ENCODE measurements at regions not wholly inside any gene's neighbourhood (a gene's known extent, or its start where the extent isn't known, plus 50 kb on each side); places are given as distances from the start of the nearest gene placed in this dataset.

GRCh38 chr16:87246269-87247065, 70.7 kb downstream of the C16orf95 start:
- Mint-ChIP-seq H3K4me3 (ENCODE audit: unreplicated experiment) (no peak overlapping the region), H3K27ac (ENCODE audit: unreplicated experiment) (peak overlapping the region; percentile 54), H3K36me3 (ENCODE audit: low read depth) (peaks cover 2% of the 10 kb centered on the region), H3K9me3 (ENCODE audit: low read depth) (no peaks in the 10 kb centered on the region), H3K27me3 (ENCODE audit: low read depth) (no peaks in the 10 kb centered on the region), H3K4me1 (ENCODE audit: low read depth) (peaks cover 34% of the 10 kb centered on the region)
- TF ChIP-seq CTCF (IDR thresholded peaks at IDR 0.05) = no peak
- DNase-seq (ENCODE audit: low spot score) = no peak

GRCh38 chr16:87248714-87249113, 68.5 kb downstream of the C16orf95 start:
- peaks cover 6% of the 10 kb centered on the region for H3K9me3 Mint-ChIP-seq (ENCODE audit: low read depth)
- H3K4me1 Mint-ChIP-seq (ENCODE audit: low read depth) = peaks cover 34% of the 10 kb centered on the region
- no peak for DNase-seq (ENCODE audit: low spot score)
- peaks cover 2% of the 10 kb centered on the region for H3K36me3 Mint-ChIP-seq (ENCODE audit: low read depth)
- H3K27ac Mint-ChIP-seq (ENCODE audit: unreplicated experiment) = no peak overlapping the region
- no peaks in the 10 kb centered on the region for H3K27me3 Mint-ChIP-seq (ENCODE audit: low read depth)
- TF ChIP-seq CTCF (IDR thresholded peaks at IDR 0.05) = no peak
- H3K4me3 Mint-ChIP-seq (ENCODE audit: unreplicated experiment) = no peak overlapping the region

GRCh38 chr16:87249425-87249824, 67.8 kb downstream of the C16orf95 start:
- peaks cover 34% of the 10 kb centered on the region for H3K4me1 Mint-ChIP-seq (ENCODE audit: low read depth)
- TF ChIP-seq CTCF (IDR thresholded peaks at IDR 0.05) = no peak
- no peak overlapping the region for H3K4me3 Mint-ChIP-seq (ENCODE audit: unreplicated experiment)
- H3K36me3 Mint-ChIP-seq (ENCODE audit: low read depth) = peaks cover 2% of the 10 kb centered on the region
- no peak overlapping the region for H3K27ac Mint-ChIP-seq (ENCODE audit: unreplicated experiment)
- no peak for DNase-seq (ENCODE audit: low spot score)
- H3K9me3 Mint-ChIP-seq (ENCODE audit: low read depth) = peaks cover 6% of the 10 kb centered on the region
- no peaks in the 10 kb centered on the region for H3K27me3 Mint-ChIP-seq (ENCODE audit: low read depth)

GRCh38 chr16:87250431-87250960, 66.7 kb downstream of the C16orf95 start:
- H3K4me1 Mint-ChIP-seq (ENCODE audit: low read depth) = peaks cover 25% of the 10 kb centered on the region
- H3K27ac Mint-ChIP-seq (ENCODE audit: unreplicated experiment) = no peak overlapping the region
- DNase-seq (ENCODE audit: low spot score) = no peak
- no peak for TF ChIP-seq CTCF (IDR thresholded peaks at IDR 0.05)
- no peaks in the 10 kb centered on the region for H3K27me3 Mint-ChIP-seq (ENCODE audit: low read depth)
- peaks cover 6% of the 10 kb centered on the region for H3K9me3 Mint-ChIP-seq (ENCODE audit: low read depth)
- H3K36me3 Mint-ChIP-seq (ENCODE audit: low read depth) = peaks cover 3% of the 10 kb centered on the region
- H3K4me3 Mint-ChIP-seq (ENCODE audit: unreplicated experiment) = no peak overlapping the region

GRCh38 chr16:87252269-87252970, 64.8 kb downstream of the C16orf95 start:
- TF ChIP-seq CTCF (IDR thresholded peaks at IDR 0.05) = no peak
- Mint-ChIP-seq H3K27me3 (ENCODE audit: low read depth) (no peaks in the 10 kb centered on the region), H3K27ac (ENCODE audit: unreplicated experiment) (no peak overlapping the region), H3K36me3 (ENCODE audit: low read depth) (peaks cover 3% of the 10 kb centered on the region), H3K4me1 (ENCODE audit: low read depth) (peaks cover 6% of the 10 kb centered on the region), H3K4me3 (ENCODE audit: unreplicated experiment) (no peak overlapping the region), H3K9me3 (ENCODE audit: low read depth) (peaks cover 6% of the 10 kb centered on the region)
- no peak for DNase-seq (ENCODE audit: low spot score)
